ENCODE measurements at regions not wholly inside any gene's neighbourhood (a gene's known extent, or its start where the extent isn't known, plus 50 kb on each side); places are given as distances from the start of the nearest gene placed in this dataset.

- peaks cover 0 to 3% of the 10 kb centered on the region in 2 donors for H3K4me1 Mint-ChIP-seq (ENCODE audit: low read depth in 2 of 2)
- H3K4me3 Mint-ChIP-seq, result no peak overlapping the region
- no peak overlapping the region for H3K27ac Mint-ChIP-seq
- no peaks in the 10 kb centered on the region for H3K36me3 Mint-ChIP-seq
- peaks cover 15 to 54% of the 10 kb centered on the region in 2 donors for H3K27me3 Mint-ChIP-seq
- ATAC-seq, result no peak
- DNase-seq (ENCODE audit: low spot score), result no peak
- no peaks in the 10 kb centered on the region for H3K9me3 Mint-ChIP-seq
Measured at GRCh38 chr12:29072631-29073030, 76.4 kb upstream of the FAR2 start.

- no peaks in the 10 kb centered on the region for H3K9me3 Mint-ChIP-seq
- peaks cover 0 to 3% of the 10 kb centered on the region in 2 donors for H3K4me1 Mint-ChIP-seq (ENCODE audit: low read depth in 2 of 2)
- H3K36me3 Mint-ChIP-seq, result no peaks in the 10 kb centered on the region
- no peak overlapping the region for H3K4me3 Mint-ChIP-seq
- DNase-seq (ENCODE audit: low spot score) (no peak), ATAC-seq (peak in 1 of 2 donors; percentile 59)
- H3K27ac Mint-ChIP-seq, result no peak overlapping the region
- peaks cover 11 to 43% of the 10 kb centered on the region in 2 donors for H3K27me3 Mint-ChIP-seq
Measured at GRCh38 chr12:29073631-29074239, 75.3 kb upstream of the FAR2 start.

- H3K27ac Mint-ChIP-seq, result no peak overlapping the region
- ATAC-seq, result no peak
- H3K4me1 Mint-ChIP-seq (ENCODE audit: low read depth in 2 of 2), result no peaks in the 10 kb centered on the region
- H3K27me3 Mint-ChIP-seq, result peaks cover 19 to 20% of the 10 kb centered on the region in 2 donors
- no peaks in the 10 kb centered on the region for H3K9me3 Mint-ChIP-seq
- DNase-seq (ENCODE audit: low spot score), result no peak
- no peak overlapping the region for H3K4me3 Mint-ChIP-seq
- no peaks in the 10 kb centered on the region for H3K36me3 Mint-ChIP-seq
Measured at GRCh38 chr12:29081101-29081500, 68.0 kb upstream of the FAR2 start.

- H3K4me1 Mint-ChIP-seq (ENCODE audit: low read depth in 2 of 2), result no peaks in the 10 kb centered on the region
- no peaks in the 10 kb centered on the region for H3K36me3 Mint-ChIP-seq
- H3K4me3 Mint-ChIP-seq, result no peak overlapping the region
- H3K9me3 Mint-ChIP-seq, result no peaks in the 10 kb centered on the region
- DNase-seq (ENCODE audit: low spot score), result no peak
- H3K27me3 Mint-ChIP-seq, result peaks cover 14 to 24% of the 10 kb centered on the region in 2 donors
- ATAC-seq, result peak in 1 of 2 donors; percentile 93
- peak overlapping the region in 1 of 2 donors; percentile 19 for H3K27ac Mint-ChIP-seq
Measured at GRCh38 chr12:29082522-29082921, 66.6 kb upstream of the FAR2 start.

- peak; percentile 11 to 32 for ATAC-seq
- H3K27ac Mint-ChIP-seq, result no peak overlapping the region
- H3K4me1 Mint-ChIP-seq (ENCODE audit: low read depth in 2 of 2), result peaks cover 0 to 5% of the 10 kb centered on the region in 2 donors
- no peak for DNase-seq (ENCODE audit: low spot score)
- H3K36me3 Mint-ChIP-seq, result no peaks in the 10 kb centered on the region
- H3K9me3 Mint-ChIP-seq, result no peaks in the 10 kb centered on the region
- peaks cover 12 to 14% of the 10 kb centered on the region in 2 donors for H3K27me3 Mint-ChIP-seq
- H3K4me3 Mint-ChIP-seq, result no peak overlapping the region
Measured at GRCh38 chr12:29086325-29087271, 62.5 kb upstream of the FAR2 start.

GRCh38 chr12:29088611-29089219 lies 60.4 kb upstream of the FAR2 start:
- no peaks in the 10 kb centered on the region for H3K9me3 Mint-ChIP-seq
- DNase-seq (ENCODE audit: low spot score), result no peak

More at GRCh38 chr12:29088611-29089219, 60.4 kb upstream of the FAR2 start:
- Mint-ChIP-seq H3K4me3 (no peak overlapping the region), H3K36me3 (no peaks in the 10 kb centered on the region), H3K27ac (peak overlapping the region in 1 of 2 donors; percentile 68), H3K27me3 (peaks cover 12 to 13% of the 10 kb centered on the region in 2 donors), H3K4me1 (ENCODE audit: low read depth in 2 of 2) (peaks cover 0 to 5% of the 10 kb centered on the region in 2 donors)
- ATAC-seq, result no peak
